ENCODE measurements at regions not wholly inside any gene's neighbourhood (a gene's known extent, or its start where the extent isn't known, plus 50 kb on each side); places are given as distances from the start of the nearest gene placed in this dataset.
"Not testable (repeated sequence)": the region's sequence is repeated elsewhere in the genome, so short reads cannot be mapped to it uniquely, and the experiment has no call there.

DNA sequence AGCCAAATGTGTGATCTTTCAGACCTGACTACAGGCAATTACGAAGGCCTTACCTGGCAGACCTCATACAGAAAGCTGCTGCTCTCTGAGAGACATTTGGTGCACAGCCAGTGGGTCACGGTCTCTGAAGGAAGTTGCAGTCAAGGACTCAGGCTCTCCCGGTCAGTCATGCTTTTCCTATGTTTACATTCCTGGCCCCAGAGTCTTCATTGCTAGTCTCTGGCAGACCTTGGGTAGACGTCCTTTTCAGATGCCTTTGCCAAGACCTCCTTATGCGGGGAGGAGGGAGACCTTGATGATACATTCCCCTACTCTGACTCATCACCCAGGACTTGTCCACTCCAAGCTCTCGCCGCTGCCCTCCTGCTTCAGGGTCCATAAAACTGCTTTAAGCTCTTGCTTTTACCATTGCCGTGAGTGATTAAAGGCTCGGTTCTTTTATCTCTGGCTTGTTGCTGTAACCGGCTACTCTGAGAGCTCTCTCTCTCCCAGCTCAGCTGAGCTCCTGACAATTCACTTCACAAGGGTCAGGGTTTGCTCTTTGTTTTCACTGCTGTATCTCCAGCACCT is 62.0 kb upstream of the SLC35F5 start:
- no peaks in the 10 kb centered on the region for H3K79me2 ChIP-seq (replicated peaks; ENCODE audit: insufficient read depth)
- no peak overlapping the region for H3K27ac ChIP-seq (ENCODE audit: low read depth)
- H4K20me1 ChIP-seq (replicated peaks; ENCODE audit: insufficient read depth) = no peaks in the 10 kb centered on the region
- H3K27ac Mint-ChIP-seq = no peak overlapping the region
- H2AFZ ChIP-seq = peak overlapping the region; percentile 84
- H3K9me3 Mint-ChIP-seq = no peaks in the 10 kb centered on the region
- no peaks in the 10 kb centered on the region for H3K27me3 ChIP-seq (ENCODE audit: insufficient read depth)
- H3K4me3 Mint-ChIP-seq = no peak overlapping the region
- no peak overlapping the region for H3K4me3 ChIP-seq
- H3K4me1 Mint-ChIP-seq = peaks cover 10% of the 10 kb centered on the region; the same call in 2 of the 3 replicates
- TF ChIP-seq JUNB (IDR thresholded peaks at IDR 0.05; ENCODE audit: unreplicated experiment) = no peak
- TF ChIP-seq ZNF114 (CRISPR knock-in tag; IDR thresholded peaks at IDR 0.05) = no peak
- no peak overlapping the region; the same call in 1 of the 2 replicates for H3K4me2 ChIP-seq
- no peaks in the 10 kb centered on the region for H3K36me3 Mint-ChIP-seq (ENCODE audit: low read depth)
- peak; percentile 88 for ATAC-seq
- H3K9me2 ChIP-seq (ENCODE audit: insufficient read depth) = no peaks in the 10 kb centered on the region
- no peaks in the 10 kb centered on the region for H3F3A ChIP-seq (replicated peaks; ENCODE audit: low read depth)
- H3K36me3 ChIP-seq (ENCODE audit: insufficient read depth) = no peaks in the 10 kb centered on the region
- no peaks in the 10 kb centered on the region for H3K27me3 Mint-ChIP-seq (ENCODE audit: insufficient read depth, low read depth, poor library complexity)
- peak; percentile 61 for DNase-seq (ENCODE audit: low spot score)
- peaks cover 11% of the 10 kb centered on the region; the same call in 1 of the 2 replicates for H3K4me1 ChIP-seq (ENCODE audit: insufficient read depth)

- not testable (repeated sequence) for H3K27ac Mint-ChIP-seq; H3F3A ChIP-seq (replicated peaks; ENCODE audit: low read depth); H3K27ac ChIP-seq (ENCODE audit: low read depth); H3K9me2 ChIP-seq (ENCODE audit: insufficient read depth); H3K36me3 ChIP-seq (ENCODE audit: insufficient read depth); H3K36me3 Mint-ChIP-seq (ENCODE audit: low read depth); H3K4me3 ChIP-seq; H3K79me2 ChIP-seq (replicated peaks; ENCODE audit: insufficient read depth); H3K4me1 ChIP-seq (ENCODE audit: insufficient read depth); H4K20me1 ChIP-seq (replicated peaks; ENCODE audit: insufficient read depth); H3K4me3 Mint-ChIP-seq; H3K4me2 ChIP-seq; H3K4me1 Mint-ChIP-seq; DNase-seq (ENCODE audit: low spot score); ATAC-seq; H3K27me3 ChIP-seq (ENCODE audit: insufficient read depth); H3K27me3 Mint-ChIP-seq (ENCODE audit: insufficient read depth, low read depth, poor library complexity); H3K9me3 Mint-ChIP-seq; H2AFZ ChIP-seq
Observed at GRCh38 chr2:113813396-113813795, 57.0 kb upstream of the SLC35F5 start.

GRCh38 chr2:113812204-113812603 is 55.8 kb upstream of the SLC35F5 start:
- no peaks in the 10 kb centered on the region for H3K36me3 Mint-ChIP-seq (ENCODE audit: low read depth)
- H3K4me1 Mint-ChIP-seq = no peaks in the 10 kb centered on the region
- Histone ChIP-seq H3K4me1 (ENCODE audit: insufficient read depth) (no peaks in the 10 kb centered on the region), H3K27me3 (ENCODE audit: insufficient read depth) (no peaks in the 10 kb centered on the region), H3K79me2 (replicated peaks; ENCODE audit: insufficient read depth) (no peaks in the 10 kb centered on the region), H3K36me3 (ENCODE audit: insufficient read depth) (no peaks in the 10 kb centered on the region), H3K4me3 (no peak overlapping the region), H3K27ac (ENCODE audit: low read depth) (no peak overlapping the region), H3K9me2 (ENCODE audit: insufficient read depth) (0 out of 2 replicates have a peak, but pooled peaks cover 5% of the 10 kb centered on the region), H3F3A (replicated peaks; ENCODE audit: low read depth) (no peaks in the 10 kb centered on the region), H3K4me2 (no peak overlapping the region), H2AFZ (no peak overlapping the region), H4K20me1 (replicated peaks; ENCODE audit: insufficient read depth) (no peaks in the 10 kb centered on the region)
- ATAC-seq (no peak), DNase-seq (ENCODE audit: low spot score) (no peak)
- peaks cover 2% of the 10 kb centered on the region for H3K27me3 Mint-ChIP-seq (ENCODE audit: insufficient read depth, low read depth, poor library complexity)
- H3K9me3 Mint-ChIP-seq = peaks cover 3% of the 10 kb centered on the region; the same call in 1 of the 3 replicates
- H3K4me3 Mint-ChIP-seq = no peak overlapping the region
- H3K27ac Mint-ChIP-seq = no peak overlapping the region
- TF ChIP-seq JUNB (IDR thresholded peaks at IDR 0.05; ENCODE audit: unreplicated experiment) = no peak
- TF ChIP-seq POLR2AphosphoS5 (IDR thresholded peaks at IDR 0.05; ENCODE audit: low read depth) = no peak
- no peak for TF ChIP-seq CTCF (conservative IDR thresholded peaks at IDR 0.05; ENCODE audit: low read depth in 2 of 2)
- no peak for TF ChIP-seq REST (IDR thresholded peaks at IDR 0.05; ENCODE audit: unreplicated experiment)
- no peak for TF ChIP-seq ZNF114 (CRISPR knock-in tag; IDR thresholded peaks at IDR 0.05)
- TF ChIP-seq EZH2 (IDR thresholded peaks at IDR 0.05; ENCODE audit: low read depth, unreplicated experiment) = no peak
- TF ChIP-seq ZNF331 (CRISPR knock-in tag; IDR thresholded peaks at IDR 0.05; ENCODE audit: low read depth) = no peak
